H1 (cell line): ENCODE measurements at regions not wholly inside any gene's neighbourhood (a gene's known extent, or its start where the extent isn't known, plus 50 kb on each side); places are given as distances from the start of the nearest gene placed in this dataset.

Experiments
- JUND ChIP-seq: IDR thresholded peaks from 2 replicates; pipeline ENCODE4 v1.6.1; 2011; ENCODE audit warnings: mild to moderate bottlenecking, improper control_type of control experiment, low read length
- NANOG ChIP-seq: IDR thresholded peaks from 2 replicates; pipeline ENCODE4 v1.6.1; 2011; ENCODE audit warnings: low read length, low read depth, mild to moderate bottlenecking, inconsistent platforms; ENCODE audit not compliant: insufficient read depth, poor library complexity, severe bottlenecking
- POLR2AphosphoS5 ChIP-seq: IDR thresholded peaks from 2 replicates; pipeline ENCODE4 v1.6.1; 2011; ENCODE audit warnings: low read depth, low read length
- TF ChIP-seq, protein P1 (sequence below): fragments of 300-600 bp; sonication (generic); IDR thresholded peaks from 2 replicates; pipeline ENCODE4 v1.7.1; 2012; ENCODE audit warnings: low read length, moderate library complexity, mild to moderate bottlenecking, inconsistent platforms; ENCODE audit not compliant: insufficient replicate concordance

DNA sequence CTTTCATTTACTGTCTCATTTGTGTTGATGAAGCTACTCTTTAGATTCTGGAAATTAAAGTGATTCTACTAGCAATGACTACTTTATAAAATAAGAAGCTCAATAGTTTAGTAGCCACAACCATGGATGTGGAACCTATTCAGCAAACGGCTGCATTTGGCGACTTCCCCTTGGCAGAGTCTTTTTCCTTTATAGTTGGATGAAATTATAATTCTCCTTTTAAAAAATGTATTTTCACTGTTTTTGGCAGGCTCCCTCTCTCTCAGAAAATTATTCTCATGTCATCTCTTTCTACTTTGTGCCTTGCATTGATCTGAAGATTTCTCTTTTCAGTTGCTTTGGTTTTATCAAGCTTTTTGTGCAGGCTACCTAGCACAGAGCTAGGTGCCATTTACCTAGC is 50.6 kb upstream of the KCNN2 start (continued):
- TF ChIP-seq, protein P1, sequence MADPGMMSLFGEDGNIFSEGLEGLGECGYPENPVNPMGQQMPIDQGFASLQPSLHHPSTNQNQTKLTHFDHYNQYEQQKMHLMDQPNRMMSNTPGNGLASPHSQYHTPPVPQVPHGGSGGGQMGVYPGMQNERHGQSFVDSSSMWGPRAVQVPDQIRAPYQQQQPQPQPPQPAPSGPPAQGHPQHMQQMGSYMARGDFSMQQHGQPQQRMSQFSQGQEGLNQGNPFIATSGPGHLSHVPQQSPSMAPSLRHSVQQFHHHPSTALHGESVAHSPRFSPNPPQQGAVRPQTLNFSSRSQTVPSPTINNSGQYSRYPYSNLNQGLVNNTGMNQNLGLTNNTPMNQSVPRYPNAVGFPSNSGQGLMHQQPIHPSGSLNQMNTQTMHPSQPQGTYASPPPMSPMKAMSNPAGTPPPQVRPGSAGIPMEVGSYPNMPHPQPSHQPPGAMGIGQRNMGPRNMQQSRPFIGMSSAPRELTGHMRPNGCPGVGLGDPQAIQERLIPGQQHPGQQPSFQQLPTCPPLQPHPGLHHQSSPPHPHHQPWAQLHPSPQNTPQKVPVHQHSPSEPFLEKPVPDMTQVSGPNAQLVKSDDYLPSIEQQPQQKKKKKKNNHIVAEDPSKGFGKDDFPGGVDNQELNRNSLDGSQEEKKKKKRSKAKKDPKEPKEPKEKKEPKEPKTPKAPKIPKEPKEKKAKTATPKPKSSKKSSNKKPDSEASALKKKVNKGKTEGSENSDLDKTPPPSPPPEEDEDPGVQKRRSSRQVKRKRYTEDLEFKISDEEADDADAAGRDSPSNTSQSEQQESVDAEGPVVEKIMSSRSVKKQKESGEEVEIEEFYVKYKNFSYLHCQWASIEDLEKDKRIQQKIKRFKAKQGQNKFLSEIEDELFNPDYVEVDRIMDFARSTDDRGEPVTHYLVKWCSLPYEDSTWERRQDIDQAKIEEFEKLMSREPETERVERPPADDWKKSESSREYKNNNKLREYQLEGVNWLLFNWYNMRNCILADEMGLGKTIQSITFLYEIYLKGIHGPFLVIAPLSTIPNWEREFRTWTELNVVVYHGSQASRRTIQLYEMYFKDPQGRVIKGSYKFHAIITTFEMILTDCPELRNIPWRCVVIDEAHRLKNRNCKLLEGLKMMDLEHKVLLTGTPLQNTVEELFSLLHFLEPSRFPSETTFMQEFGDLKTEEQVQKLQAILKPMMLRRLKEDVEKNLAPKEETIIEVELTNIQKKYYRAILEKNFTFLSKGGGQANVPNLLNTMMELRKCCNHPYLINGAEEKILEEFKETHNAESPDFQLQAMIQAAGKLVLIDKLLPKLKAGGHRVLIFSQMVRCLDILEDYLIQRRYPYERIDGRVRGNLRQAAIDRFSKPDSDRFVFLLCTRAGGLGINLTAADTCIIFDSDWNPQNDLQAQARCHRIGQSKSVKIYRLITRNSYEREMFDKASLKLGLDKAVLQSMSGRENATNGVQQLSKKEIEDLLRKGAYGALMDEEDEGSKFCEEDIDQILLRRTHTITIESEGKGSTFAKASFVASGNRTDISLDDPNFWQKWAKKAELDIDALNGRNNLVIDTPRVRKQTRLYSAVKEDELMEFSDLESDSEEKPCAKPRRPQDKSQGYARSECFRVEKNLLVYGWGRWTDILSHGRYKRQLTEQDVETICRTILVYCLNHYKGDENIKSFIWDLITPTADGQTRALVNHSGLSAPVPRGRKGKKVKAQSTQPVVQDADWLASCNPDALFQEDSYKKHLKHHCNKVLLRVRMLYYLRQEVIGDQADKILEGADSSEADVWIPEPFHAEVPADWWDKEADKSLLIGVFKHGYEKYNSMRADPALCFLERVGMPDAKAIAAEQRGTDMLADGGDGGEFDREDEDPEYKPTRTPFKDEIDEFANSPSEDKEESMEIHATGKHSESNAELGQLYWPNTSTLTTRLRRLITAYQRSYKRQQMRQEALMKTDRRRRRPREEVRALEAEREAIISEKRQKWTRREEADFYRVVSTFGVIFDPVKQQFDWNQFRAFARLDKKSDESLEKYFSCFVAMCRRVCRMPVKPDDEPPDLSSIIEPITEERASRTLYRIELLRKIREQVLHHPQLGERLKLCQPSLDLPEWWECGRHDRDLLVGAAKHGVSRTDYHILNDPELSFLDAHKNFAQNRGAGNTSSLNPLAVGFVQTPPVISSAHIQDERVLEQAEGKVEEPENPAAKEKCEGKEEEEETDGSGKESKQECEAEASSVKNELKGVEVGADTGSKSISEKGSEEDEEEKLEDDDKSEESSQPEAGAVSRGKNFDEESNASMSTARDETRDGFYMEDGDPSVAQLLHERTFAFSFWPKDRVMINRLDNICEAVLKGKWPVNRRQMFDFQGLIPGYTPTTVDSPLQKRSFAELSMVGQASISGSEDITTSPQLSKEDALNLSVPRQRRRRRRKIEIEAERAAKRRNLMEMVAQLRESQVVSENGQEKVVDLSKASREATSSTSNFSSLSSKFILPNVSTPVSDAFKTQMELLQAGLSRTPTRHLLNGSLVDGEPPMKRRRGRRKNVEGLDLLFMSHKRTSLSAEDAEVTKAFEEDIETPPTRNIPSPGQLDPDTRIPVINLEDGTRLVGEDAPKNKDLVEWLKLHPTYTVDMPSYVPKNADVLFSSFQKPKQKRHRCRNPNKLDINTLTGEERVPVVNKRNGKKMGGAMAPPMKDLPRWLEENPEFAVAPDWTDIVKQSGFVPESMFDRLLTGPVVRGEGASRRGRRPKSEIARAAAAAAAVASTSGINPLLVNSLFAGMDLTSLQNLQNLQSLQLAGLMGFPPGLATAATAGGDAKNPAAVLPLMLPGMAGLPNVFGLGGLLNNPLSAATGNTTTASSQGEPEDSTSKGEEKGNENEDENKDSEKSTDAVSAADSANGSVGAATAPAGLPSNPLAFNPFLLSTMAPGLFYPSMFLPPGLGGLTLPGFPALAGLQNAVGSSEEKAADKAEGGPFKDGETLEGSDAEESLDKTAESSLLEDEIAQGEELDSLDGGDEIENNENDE: no peak
- no peak for TF ChIP-seq NANOG
- TF ChIP-seq JUND: no peak
- TF ChIP-seq POLR2AphosphoS5: no peak
- TF ChIP-seq, all 59 proteins: peak for 0
